Prostate gland (tissue), 2 donors: ENCODE measurements at regions not wholly inside any gene's neighbourhood (a gene's known extent, or its start where the extent isn't known, plus 50 kb on each side); places are given as distances from the start of the nearest gene placed in this dataset.

Source experiments
- DNase-seq: peaks from one replicate; pipeline ENCODE4 v3.0.0-alpha.2; 2019; ENCODE audit warnings: low spot score
- H3K27ac ChIP-seq, 2 donors: fragments of 200-600 bp; sonication (generic); 2 replicates each; pipeline ENCODE4 v1.5.1; 2017 to 2019
- H3K27me3 ChIP-seq: fragments of 200-600 bp; sonication (generic); replicated peaks from 2 replicates; pipeline ENCODE4 v1.5.1; 2019; ENCODE audit not compliant: insufficient read depth
- H3K36me3 ChIP-seq, 2 donors: fragments of 200-600 bp; sonication (generic); 1 replicate in 1 of 2; 2 replicates in 1 of 2; pipeline versions ENCODE4 v1.5.1 to v1.8.1; 2017 to 2019
- H3K4me1 ChIP-seq: fragments of 200-600 bp; sonication (generic); replicated peaks from 2 replicates; pipeline ENCODE4 v1.5.1; 2019
- H3K4me3 ChIP-seq, 2 donors: fragments of 200-600 bp; sonication (generic); 2 replicates each; pipeline ENCODE4 v1.5.1; 2017 to 2019
- H3K9me3 ChIP-seq: fragments of 200-600 bp; sonication (generic); 2 replicates; pipeline ENCODE4 v1.5.1; 2017
- POLR2A ChIP-seq: fragments of 450-650 bp; IDR thresholded peaks from one replicate; pipeline ENCODE4 v1.6.1; 2016; ENCODE audit warnings: antibody characterized with exemption, mild to moderate bottlenecking
- POLR2AphosphoS5 ChIP-seq: sonication (generic); formaldehyde crosslinking; IDR thresholded peaks from one replicate; pipeline ENCODE4 v1.6.1; 2017; ENCODE audit warnings: antibody characterized with exemption
- WGBS: methylation state at CpG from one replicate; pipeline ENCODE4 v1.1.5; 2018; 5-methylcytosine and 5-hydroxymethylcytosine counted together
- intact Hi-C: fragments of 100-400 bp; cut with DNase I; formaldehyde crosslinking; loops from one replicate; pipeline ENCODE4 v1.14.2; 2022
- TF ChIP-seq, protein P1 (sequence below), 4 experiments: fragments of 200-600 bp in 2 of 4; fragments of 450-650 bp in 2 of 4; sonication (generic) in 2 of 4; IDR thresholded peaks; 1 replicate in 3 of 4; 2 replicates in 1 of 4; pipeline ENCODE4 v1.5.1; 2016 to 2019; ENCODE audit warnings: antibody characterized with exemption in 4 of 4, mild to moderate bottlenecking in 2 of 4, moderate library complexity in 2 of 4

DNA sequence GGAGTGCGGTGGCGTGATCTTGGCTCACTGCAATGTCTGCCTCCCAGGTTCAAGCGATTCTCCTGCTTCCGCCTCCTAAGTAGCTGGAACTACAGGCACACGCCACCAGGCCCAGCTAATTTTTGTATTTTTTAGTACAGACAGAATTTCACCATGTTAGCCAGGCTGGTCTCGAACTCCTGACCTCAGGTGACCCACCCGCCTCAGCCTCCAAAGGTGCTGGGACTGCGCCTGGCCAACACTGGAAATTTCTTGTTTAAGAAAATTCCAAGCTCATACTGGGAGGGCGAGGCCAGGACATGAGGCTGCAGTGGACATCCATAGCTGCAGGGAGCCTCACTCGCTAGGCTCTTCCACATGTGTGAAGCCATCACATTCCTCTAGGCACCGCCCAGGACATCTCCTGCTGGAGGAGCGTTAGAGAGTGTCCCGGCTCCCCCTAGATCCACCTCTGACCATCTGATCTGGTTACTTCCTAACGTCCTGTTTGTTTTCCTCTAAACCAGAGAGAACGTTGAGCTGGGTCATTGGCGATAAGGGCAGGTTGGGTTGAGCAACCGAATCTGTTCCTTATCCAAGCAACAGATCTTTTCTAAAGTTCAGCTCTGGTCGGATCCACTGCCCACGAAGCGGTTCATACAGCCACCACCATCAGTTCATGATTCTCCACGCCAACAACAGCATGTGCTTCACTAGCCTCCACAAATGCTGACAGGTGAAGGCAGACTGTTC is 108.2 kb upstream of the MED13L start:
- H3K4me3 ChIP-seq = no peak overlapping the region
- H3K36me3 ChIP-seq = no peaks in the 10 kb centered on the region
- no peaks in the 10 kb centered on the region for H3K9me3 ChIP-seq
- H3K27ac ChIP-seq = no peak overlapping the region
- no peaks in the 10 kb centered on the region for H3K27me3 ChIP-seq
- TF ChIP-seq, protein P1, sequence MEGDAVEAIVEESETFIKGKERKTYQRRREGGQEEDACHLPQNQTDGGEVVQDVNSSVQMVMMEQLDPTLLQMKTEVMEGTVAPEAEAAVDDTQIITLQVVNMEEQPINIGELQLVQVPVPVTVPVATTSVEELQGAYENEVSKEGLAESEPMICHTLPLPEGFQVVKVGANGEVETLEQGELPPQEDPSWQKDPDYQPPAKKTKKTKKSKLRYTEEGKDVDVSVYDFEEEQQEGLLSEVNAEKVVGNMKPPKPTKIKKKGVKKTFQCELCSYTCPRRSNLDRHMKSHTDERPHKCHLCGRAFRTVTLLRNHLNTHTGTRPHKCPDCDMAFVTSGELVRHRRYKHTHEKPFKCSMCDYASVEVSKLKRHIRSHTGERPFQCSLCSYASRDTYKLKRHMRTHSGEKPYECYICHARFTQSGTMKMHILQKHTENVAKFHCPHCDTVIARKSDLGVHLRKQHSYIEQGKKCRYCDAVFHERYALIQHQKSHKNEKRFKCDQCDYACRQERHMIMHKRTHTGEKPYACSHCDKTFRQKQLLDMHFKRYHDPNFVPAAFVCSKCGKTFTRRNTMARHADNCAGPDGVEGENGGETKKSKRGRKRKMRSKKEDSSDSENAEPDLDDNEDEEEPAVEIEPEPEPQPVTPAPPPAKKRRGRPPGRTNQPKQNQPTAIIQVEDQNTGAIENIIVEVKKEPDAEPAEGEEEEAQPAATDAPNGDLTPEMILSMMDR (IDR thresholded peaks at IDR 0.05) = no peak
- no peak for TF ChIP-seq POLR2AphosphoS5
- TF ChIP-seq POLR2A = no peak
- WGBS = 86% methylated on average over 21 of the region's 21 CpGs
- DNase-seq = no peak
- H3K4me1 ChIP-seq = no peaks in the 10 kb centered on the region
- intact Hi-C loops = no loop called here

DNA sequence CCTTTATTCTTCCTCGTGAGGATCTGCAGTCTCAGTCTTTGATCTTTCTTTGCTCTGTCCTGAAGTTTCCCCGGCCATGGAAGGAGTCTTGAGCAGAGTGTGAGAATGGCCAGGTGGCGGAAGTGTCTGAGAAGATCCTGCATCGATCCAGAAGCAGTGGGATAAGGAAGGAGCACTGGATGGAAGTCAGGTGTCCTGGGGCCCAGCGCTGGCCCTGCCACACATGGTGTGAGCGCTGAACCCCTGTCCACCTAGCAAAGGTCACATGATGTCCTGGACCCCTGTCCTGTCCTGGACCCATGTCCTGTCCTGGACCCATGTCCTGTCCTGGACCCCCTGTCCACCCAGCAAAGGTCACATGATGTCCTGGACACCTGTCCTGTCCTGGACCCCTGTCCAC is 111.8 kb upstream of the MED13L start:
- Histone ChIP-seq H3K27me3 (no peaks in the 10 kb centered on the region), H3K27ac (no peak overlapping the region), H3K9me3 (no peaks in the 10 kb centered on the region), H3K4me3 (no peak overlapping the region), H3K4me1 (no peaks in the 10 kb centered on the region), H3K36me3 (no peaks in the 10 kb centered on the region)
- 88% methylated on average over 6 of the region's 6 CpGs for WGBS
- DNase-seq = no peak
- TF ChIP-seq, protein P1 (IDR thresholded peaks at IDR 0.05) = no peak
- no peak for TF ChIP-seq POLR2A
- no peak for TF ChIP-seq POLR2AphosphoS5
- intact Hi-C loops = no loop called here

DNA sequence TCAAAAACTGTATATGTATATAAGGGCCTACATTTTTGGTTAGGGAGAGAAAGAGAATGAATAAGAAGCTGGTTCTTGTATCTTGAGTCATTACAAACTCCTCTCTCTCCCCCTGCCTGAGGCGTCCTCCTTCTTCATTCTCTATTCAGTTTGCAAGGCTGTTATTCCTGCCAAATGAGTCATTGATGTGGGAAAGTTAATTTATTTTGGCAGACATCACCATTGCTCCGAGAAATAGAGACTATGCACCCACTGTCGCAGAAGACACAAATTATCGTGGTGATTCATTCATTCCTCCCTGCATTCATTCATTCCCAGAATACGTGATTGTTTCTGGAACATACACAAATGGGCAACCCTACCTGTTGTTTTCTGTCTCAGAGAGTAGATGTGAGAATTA is 112.5 kb upstream of the MED13L start:
- no peaks in the 10 kb centered on the region for H3K36me3 ChIP-seq
- DNase-seq = peak; percentile 75
- no peaks in the 10 kb centered on the region for H3K27me3 ChIP-seq
- intact Hi-C loops = no loop called here
- 7% methylated on average over 5 of the region's 5 CpGs for WGBS
- H3K27ac ChIP-seq = no peak overlapping the region
- no peaks in the 10 kb centered on the region for H3K4me1 ChIP-seq
- no peak overlapping the region for H3K4me3 ChIP-seq
- H3K9me3 ChIP-seq = no peaks in the 10 kb centered on the region
- peak; percentile 83 for TF ChIP-seq POLR2AphosphoS5
- TF ChIP-seq, protein P1 (IDR thresholded peaks at IDR 0.05) = no peak

DNA sequence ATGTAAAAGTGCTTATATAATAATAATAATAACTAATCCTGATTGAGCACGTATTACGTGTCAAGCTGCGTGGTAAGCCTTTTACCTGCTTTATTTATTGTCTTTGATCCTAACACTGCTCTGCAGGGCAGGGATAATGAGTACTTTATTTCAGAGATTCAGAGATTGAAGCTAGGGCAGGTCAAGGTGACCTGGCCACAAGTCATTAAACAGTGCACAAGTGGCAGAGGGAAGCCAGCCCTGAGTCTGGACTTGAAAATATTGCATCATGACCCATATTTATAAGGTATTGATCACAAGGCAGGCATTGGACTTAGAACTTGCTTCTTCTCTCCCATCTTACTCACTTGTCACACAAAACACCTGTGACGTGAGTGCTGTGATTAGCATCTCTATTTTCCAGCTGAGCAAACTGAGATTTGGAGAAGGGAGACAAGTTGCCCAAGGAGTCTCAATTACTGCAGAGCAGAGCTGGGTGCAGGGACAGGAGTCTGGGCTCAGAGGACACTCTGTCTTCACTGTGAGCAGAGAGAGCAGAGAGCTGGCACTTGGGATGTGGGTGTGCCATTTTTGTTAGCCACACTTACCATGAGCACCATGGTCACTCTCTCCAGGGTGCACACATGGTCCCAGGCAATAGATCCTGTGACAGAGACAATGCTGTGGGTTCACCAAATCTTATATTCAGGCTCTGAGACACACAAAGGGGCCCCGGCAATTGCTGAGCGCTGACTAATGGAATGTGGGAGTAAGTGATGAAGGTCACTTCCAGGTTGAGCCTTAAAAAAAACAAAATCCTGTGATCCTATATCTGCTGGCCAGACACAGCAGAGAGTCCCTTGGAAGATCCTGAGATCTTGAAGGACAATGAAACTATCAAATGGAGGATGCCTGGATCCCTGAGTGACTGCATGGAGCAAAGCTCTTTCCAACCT is 113.2 kb upstream of the MED13L start:
- Histone ChIP-seq H3K4me1 (no peaks in the 10 kb centered on the region), H3K9me3 (no peaks in the 10 kb centered on the region), H3K4me3 (no peak overlapping the region), H3K27ac (no peak overlapping the region), H3K27me3 (no peaks in the 10 kb centered on the region), H3K36me3 (no peaks in the 10 kb centered on the region)
- TF ChIP-seq POLR2AphosphoS5 = peak; percentile 47
- TF ChIP-seq, protein P1 (IDR thresholded peaks at IDR 0.05) = no peak
- no peak for TF ChIP-seq POLR2A
- WGBS = 68% methylated on average over 6 of the region's 6 CpGs
- peak; percentile 48 for DNase-seq
- intact Hi-C loops = no loop called here
